ENCODE measurements at regions not wholly inside any gene's neighbourhood (a gene's known extent, or its start where the extent isn't known, plus 50 kb on each side); places are given as distances from the start of the nearest gene placed in this dataset.

GRCh38 chr6:166029506-166029905 lies 138.1 kb downstream of the TBXT start:
- Histone ChIP-seq H3K27ac (no peak overlapping the region), H3K9me3 (no peaks in the 10 kb centered on the region), H3K27me3 (no peaks in the 10 kb centered on the region), H3K36me3 (no peaks in the 10 kb centered on the region), H3K4me3 (no peak overlapping the region), H3K4me1 (no peaks in the 10 kb centered on the region)
- in situ Hi-C loops (cut with MboI; ENCODE audit: low sequenced_read_pairs in 4 of 4), result no loop called here
- no peak for ATAC-seq
- intact Hi-C loops (cut with DNase I; ENCODE audit: low total_unique reads), result no loop called here
- TF ChIP-seq CTCF (IDR thresholded peaks at IDR 0.05 in 4 of 5, conservative IDR thresholded peaks at IDR 0.05 in 1 of 5) (no peak), POLR2A (IDR thresholded peaks at IDR 0.05) (no peak)
- no peak for DNase-seq

DNA sequence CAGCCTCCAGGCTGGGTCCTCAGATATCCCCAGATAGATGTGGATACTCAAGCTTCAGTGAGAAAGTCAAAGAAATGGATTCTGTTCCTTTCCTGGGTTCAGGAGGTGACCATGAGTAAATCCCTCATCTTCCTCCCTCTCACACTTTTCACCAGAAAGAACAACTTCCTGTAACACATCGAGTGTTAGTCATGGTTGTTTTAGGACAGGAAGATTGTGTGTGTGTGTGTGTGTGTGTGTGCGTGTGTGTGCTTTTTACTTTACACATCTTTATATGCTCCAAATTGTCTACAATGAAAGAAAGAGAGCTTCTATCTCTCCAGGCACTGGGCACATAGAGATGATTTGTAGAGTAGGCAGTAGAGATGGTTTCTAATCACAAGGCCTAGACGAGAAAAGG lies 139.9 kb downstream of the TBXT start:
- Histone ChIP-seq H3K27me3 (no peaks in the 10 kb centered on the region), H3K4me3 (no peak overlapping the region), H3K27ac (no peak overlapping the region), H3K9me3 (no peaks in the 10 kb centered on the region), H3K36me3 (no peaks in the 10 kb centered on the region), H3K4me1 (no peaks in the 10 kb centered on the region)
- in situ Hi-C loops (cut with MboI; ENCODE audit: low sequenced_read_pairs in 4 of 4), result no loop called here
- ATAC-seq (no peak), DNase-seq (no peak)
- intact Hi-C loops (cut with DNase I; ENCODE audit: low total_unique reads), result no loop called here
- no peak for TF ChIP-seq CTCF (IDR thresholded peaks at IDR 0.05 in 4 of 5, conservative IDR thresholded peaks at IDR 0.05 in 1 of 5)
- no peak for TF ChIP-seq POLR2A (IDR thresholded peaks at IDR 0.05)

DNA sequence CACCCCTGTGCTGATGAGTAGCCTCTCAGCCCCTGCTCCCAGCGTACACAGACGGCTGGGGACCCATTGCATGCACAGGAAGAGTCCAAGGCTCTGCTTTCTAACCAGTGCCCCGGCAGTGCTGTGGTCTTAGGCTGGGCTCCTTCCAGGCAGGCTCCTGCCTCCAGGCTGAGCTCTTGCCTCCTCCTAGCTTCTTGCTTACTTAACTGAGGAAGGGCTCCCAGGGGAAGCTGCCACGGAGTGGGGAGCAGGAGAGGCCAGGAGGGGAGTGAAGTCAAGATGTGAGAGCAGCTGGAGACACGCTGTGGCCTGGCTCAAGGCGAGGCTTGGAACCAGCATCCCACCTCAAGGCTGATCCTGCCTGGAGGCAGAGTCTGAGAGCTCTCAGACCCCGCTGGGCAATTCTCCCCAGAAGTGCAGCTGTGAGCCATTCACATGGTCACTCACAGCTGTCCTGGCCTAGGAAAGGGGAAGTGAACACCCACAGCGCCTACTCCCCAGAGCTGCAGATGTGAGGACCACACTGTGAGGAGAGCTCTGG lies 141.0 kb downstream of the TBXT start:
- Histone ChIP-seq H3K9me3 (no peaks in the 10 kb centered on the region), H3K4me3 (no peak overlapping the region), H3K27ac (no peak overlapping the region), H3K36me3 (no peaks in the 10 kb centered on the region), H3K4me1 (no peaks in the 10 kb centered on the region), H3K27me3 (no peaks in the 10 kb centered on the region)
- no peak for ATAC-seq
- no peak for DNase-seq
- intact Hi-C loops (cut with DNase I; ENCODE audit: low total_unique reads), result no loop called here
- TF ChIP-seq POLR2A (IDR thresholded peaks at IDR 0.05) (no peak), CTCF (IDR thresholded peaks at IDR 0.05 in 4 of 5, conservative IDR thresholded peaks at IDR 0.05 in 1 of 5) (no peak)
- in situ Hi-C loops (cut with MboI; ENCODE audit: low sequenced_read_pairs in 4 of 4), result no loop called here

- TF ChIP-seq POLR2A (IDR thresholded peaks at IDR 0.05) (no peak), CTCF (IDR thresholded peaks at IDR 0.05 in 4 of 5, conservative IDR thresholded peaks at IDR 0.05 in 1 of 5) (no peak)
- intact Hi-C loops (cut with DNase I; ENCODE audit: low total_unique reads) (no loop called here), in situ Hi-C loops (cut with MboI; ENCODE audit: low sequenced_read_pairs in 4 of 4) (no loop called here)
- Histone ChIP-seq H3K4me3 (no peak overlapping the region), H3K27ac (no peak overlapping the region), H3K36me3 (no peaks in the 10 kb centered on the region), H3K4me1 (no peaks in the 10 kb centered on the region), H3K9me3 (no peaks in the 10 kb centered on the region), H3K27me3 (no peaks in the 10 kb centered on the region)
- no peak for DNase-seq
- no peak for ATAC-seq
These were observed 142.3 kb downstream of the TBXT start for GRCh38 chr6:166025149-166025898.

Measured in gastrocnemius medialis (tissue), 4 donors.